ENCODE measurements at regions not wholly inside any gene's neighbourhood (a gene's known extent, or its start where the extent isn't known, plus 50 kb on each side); places are given as distances from the start of the nearest gene placed in this dataset.

- H3K4me3 Mint-ChIP-seq = no peak overlapping the region
- peaks cover 2% of the 10 kb centered on the region for H3K27me3 Mint-ChIP-seq
- intact Hi-C loops (cut with micrococcal nuclease) = no loop called here
- H3K36me3 Mint-ChIP-seq (ENCODE audit: low read depth) = no peaks in the 10 kb centered on the region
- no peaks in the 10 kb centered on the region for H3K4me1 Mint-ChIP-seq
- no peak overlapping the region for H3K27ac Mint-ChIP-seq
- DNase-seq = peak; percentile 53
- H3K9me3 Mint-ChIP-seq = no peaks in the 10 kb centered on the region
These were observed 102.1 kb downstream of the RASSF10 start for GRCh38 chr11:13110929-13111812.

- H3K27ac Mint-ChIP-seq = no peak overlapping the region
- no peak overlapping the region for H3K4me3 Mint-ChIP-seq
- H3K4me1 Mint-ChIP-seq = no peaks in the 10 kb centered on the region
- H3K27me3 Mint-ChIP-seq = peaks cover 2% of the 10 kb centered on the region
- intact Hi-C loops (cut with micrococcal nuclease) = no loop called here
- no peaks in the 10 kb centered on the region for H3K36me3 Mint-ChIP-seq (ENCODE audit: low read depth)
- no peaks in the 10 kb centered on the region for H3K9me3 Mint-ChIP-seq
- peak; percentile 35 for DNase-seq
These were observed 102.7 kb downstream of the RASSF10 start for GRCh38 chr11:13111813-13112130.

- DNase-seq = peak; percentile 52
- Mint-ChIP-seq H3K4me3 (no peak overlapping the region), H3K27ac (no peak overlapping the region), H3K4me1 (no peaks in the 10 kb centered on the region), H3K36me3 (ENCODE audit: low read depth) (no peaks in the 10 kb centered on the region), H3K27me3 (peaks cover 9% of the 10 kb centered on the region), H3K9me3 (no peaks in the 10 kb centered on the region)
- intact Hi-C loops (cut with micrococcal nuclease) = no loop called here
These were observed 105.7 kb downstream of the RASSF10 start for GRCh38 chr11:13114566-13115379.

GRCh38 chr11:13115380-13115675, 106.2 kb downstream of the RASSF10 start:
- peaks cover 9% of the 10 kb centered on the region for H3K27me3 Mint-ChIP-seq
- DNase-seq = peak; percentile 32
- intact Hi-C loops (cut with micrococcal nuclease) = no loop called here
- H3K27ac Mint-ChIP-seq = no peak overlapping the region
- H3K9me3 Mint-ChIP-seq = no peaks in the 10 kb centered on the region
- H3K4me3 Mint-ChIP-seq = no peak overlapping the region
- no peaks in the 10 kb centered on the region for H3K4me1 Mint-ChIP-seq
- no peaks in the 10 kb centered on the region for H3K36me3 Mint-ChIP-seq (ENCODE audit: low read depth)

- Mint-ChIP-seq H3K27me3 (peaks cover 9% of the 10 kb centered on the region), H3K4me3 (no peak overlapping the region), H3K4me1 (no peaks in the 10 kb centered on the region), H3K27ac (no peak overlapping the region), H3K9me3 (no peaks in the 10 kb centered on the region), H3K36me3 (ENCODE audit: low read depth) (no peaks in the 10 kb centered on the region)
- intact Hi-C loops (cut with micrococcal nuclease) = no loop called here
- DNase-seq = peak; percentile 37
These were observed 107.4 kb downstream of the RASSF10 start for GRCh38 chr11:13116491-13116890.

- Mint-ChIP-seq H3K4me1 (no peaks in the 10 kb centered on the region), H3K27ac (no peak overlapping the region), H3K36me3 (ENCODE audit: low read depth) (no peaks in the 10 kb centered on the region), H3K4me3 (no peak overlapping the region), H3K27me3 (peaks cover 10% of the 10 kb centered on the region), H3K9me3 (no peaks in the 10 kb centered on the region)
- intact Hi-C loops (cut with micrococcal nuclease) = no loop called here
- no peak for DNase-seq
These were observed 108.2 kb downstream of the RASSF10 start for GRCh38 chr11:13117344-13117743.

GRCh38 chr11:13118194-13118593, 109.1 kb downstream of the RASSF10 start:
- peak; percentile 43 for DNase-seq
- intact Hi-C loops (cut with micrococcal nuclease) = no loop called here
- Mint-ChIP-seq H3K4me3 (no peak overlapping the region), H3K36me3 (ENCODE audit: low read depth) (no peaks in the 10 kb centered on the region), H3K4me1 (no peaks in the 10 kb centered on the region), H3K27ac (no peak overlapping the region), H3K27me3 (peaks cover 13% of the 10 kb centered on the region), H3K9me3 (no peaks in the 10 kb centered on the region)

GRCh38 chr11:13118650-13119049, 109.5 kb downstream of the RASSF10 start:
- intact Hi-C loops (cut with micrococcal nuclease) = no loop called here
- peaks cover 13% of the 10 kb centered on the region for H3K27me3 Mint-ChIP-seq
- H3K4me3 Mint-ChIP-seq = no peak overlapping the region
- DNase-seq = no peak
- no peaks in the 10 kb centered on the region for H3K4me1 Mint-ChIP-seq
- no peak overlapping the region for H3K27ac Mint-ChIP-seq
- no peaks in the 10 kb centered on the region for H3K36me3 Mint-ChIP-seq (ENCODE audit: low read depth)
- H3K9me3 Mint-ChIP-seq = no peaks in the 10 kb centered on the region

GRCh38 chr11:13119361-13119760, 110.2 kb downstream of the RASSF10 start:
- no peaks in the 10 kb centered on the region for H3K4me1 Mint-ChIP-seq
- peaks cover 13% of the 10 kb centered on the region for H3K27me3 Mint-ChIP-seq
- DNase-seq = no peak
- intact Hi-C loops (cut with micrococcal nuclease) = no loop called here
- H3K27ac Mint-ChIP-seq = no peak overlapping the region
- no peak overlapping the region for H3K4me3 Mint-ChIP-seq
- H3K36me3 Mint-ChIP-seq (ENCODE audit: low read depth) = no peaks in the 10 kb centered on the region
- H3K9me3 Mint-ChIP-seq = no peaks in the 10 kb centered on the region

GRCh38 chr11:13119941-13120520, 110.9 kb downstream of the RASSF10 start:
- Mint-ChIP-seq H3K36me3 (ENCODE audit: low read depth) (no peaks in the 10 kb centered on the region), H3K4me1 (no peaks in the 10 kb centered on the region), H3K9me3 (no peaks in the 10 kb centered on the region), H3K4me3 (no peak overlapping the region), H3K27ac (no peak overlapping the region), H3K27me3 (peaks cover 14% of the 10 kb centered on the region)
- intact Hi-C loops (cut with micrococcal nuclease) = no loop called here
- DNase-seq = no peak

GRCh38 chr11:13120691-13121090, 111.6 kb downstream of the RASSF10 start:
- Mint-ChIP-seq H3K4me1 (no peaks in the 10 kb centered on the region), H3K27me3 (peaks cover 16% of the 10 kb centered on the region), H3K9me3 (no peaks in the 10 kb centered on the region), H3K4me3 (no peak overlapping the region), H3K36me3 (ENCODE audit: low read depth) (no peaks in the 10 kb centered on the region), H3K27ac (no peak overlapping the region)
- no peak for DNase-seq
- intact Hi-C loops (cut with micrococcal nuclease) = no loop called here

- DNase-seq = no peak
- Mint-ChIP-seq H3K9me3 (peaks cover 5% of the 10 kb centered on the region), H3K27me3 (peaks cover 22% of the 10 kb centered on the region), H3K4me3 (no peak overlapping the region), H3K27ac (no peak overlapping the region), H3K36me3 (ENCODE audit: low read depth) (no peaks in the 10 kb centered on the region), H3K4me1 (no peaks in the 10 kb centered on the region)
- intact Hi-C loops (cut with micrococcal nuclease) = no loop called here
These were observed 117.3 kb downstream of the RASSF10 start for GRCh38 chr11:13126430-13126829.

GRCh38 chr11:13127161-13127560, 118.0 kb downstream of the RASSF10 start:
- intact Hi-C loops (cut with micrococcal nuclease) = no loop called here
- peaks cover 6% of the 10 kb centered on the region for H3K9me3 Mint-ChIP-seq
- H3K36me3 Mint-ChIP-seq (ENCODE audit: low read depth) = no peaks in the 10 kb centered on the region
- H3K27ac Mint-ChIP-seq = no peak overlapping the region
- no peak overlapping the region for H3K4me3 Mint-ChIP-seq
- DNase-seq = no peak
- H3K4me1 Mint-ChIP-seq = no peaks in the 10 kb centered on the region
- H3K27me3 Mint-ChIP-seq = peaks cover 25% of the 10 kb centered on the region

GRCh38 chr11:13128354-13128753, 119.2 kb downstream of the RASSF10 start:
- DNase-seq = no peak
- H3K27me3 Mint-ChIP-seq = peaks cover 21% of the 10 kb centered on the region
- H3K9me3 Mint-ChIP-seq = peaks cover 6% of the 10 kb centered on the region
- intact Hi-C loops (cut with micrococcal nuclease) = no loop called here
- H3K4me3 Mint-ChIP-seq = no peak overlapping the region
- H3K4me1 Mint-ChIP-seq = no peaks in the 10 kb centered on the region
- H3K27ac Mint-ChIP-seq = no peak overlapping the region
- H3K36me3 Mint-ChIP-seq (ENCODE audit: low read depth) = no peaks in the 10 kb centered on the region
